OCI-LY3 (cell line): ENCODE measurements at regions not wholly inside any gene's neighbourhood (a gene's known extent, or its start where the extent isn't known, plus 50 kb on each side); places are given as distances from the start of the nearest gene placed in this dataset.

Source experiments
- H2AFZ ChIP-seq: fragments of 200-600, 300-600 bp; shearing (Covaris generic); 2 replicates; pipeline ENCODE4 v1.6.0; 2014; ENCODE audit warnings: antibody characterized with exemption, low read depth, low read length
- H3K27ac ChIP-seq: fragments of 200-600, 300-600 bp; sonication (generic); 2 replicates; pipeline ENCODE4 v1.5.1; 2014; ENCODE audit warnings: mild to moderate bottlenecking, low read length, moderate library complexity, mixed read lengths
- H3K27me3 ChIP-seq: fragments of 200-600, 300-600 bp; sonication (generic); 2 replicates; pipeline ENCODE4 v1.6.1; 2014; ENCODE audit warnings: low read depth, low read length, mixed read lengths
- H3K36me3 ChIP-seq: fragments of 200-600, 300-600 bp; sonication (generic); replicated peaks from 2 replicates; pipeline ENCODE3; 2014; ENCODE audit warnings: low read depth, low read length, mixed read lengths
- H3K4me1 ChIP-seq: fragments of 300-600, 200-600 bp; sonication (generic); 2 replicates; pipeline ENCODE4 v1.6.1; 2014; ENCODE audit warnings: low read length, mixed read lengths
- H3K4me2 ChIP-seq: fragments of 200-600, 300-600 bp; sonication (generic); 2 replicates; pipeline ENCODE4 v1.6.1; 2014; ENCODE audit warnings: low read length, mixed read lengths
- H3K4me3 ChIP-seq: fragments of 300-600, 200-600 bp; sonication (generic); 2 replicates; pipeline ENCODE4 v1.5.1; 2014; ENCODE audit warnings: antibody characterized with exemption, mild to moderate bottlenecking, low read length, moderate library complexity
- H3K79me2 ChIP-seq: fragments of 300-600, 200-600 bp; shearing (Covaris generic); 2 replicates; pipeline ENCODE4 v1.6.1; 2014; ENCODE audit warnings: mild to moderate bottlenecking, low read length, mixed read lengths
- H3K9ac ChIP-seq: fragments of 300-600, 200-600 bp; shearing (Covaris generic); 2 replicates; pipeline ENCODE4 v1.6.0; 2014; ENCODE audit warnings: mild to moderate bottlenecking, low read length, moderate library complexity
- H3K9me3 ChIP-seq: fragments of 200-600, 300-600 bp; shearing (Covaris generic); 2 replicates; pipeline ENCODE4 v1.6.1; 2014; ENCODE audit warnings: low read length, mixed read lengths; ENCODE audit not compliant: insufficient read depth
- H4K20me1 ChIP-seq: fragments of 200-600, 300-600 bp; sonication (generic); 2 replicates; pipeline ENCODE4 v1.6.1; 2016; ENCODE audit warnings: low read length, mixed read lengths; ENCODE audit not compliant: insufficient read depth
- EZH2phosphoT487 ChIP-seq: fragments of 200-600 bp; shearing (Covaris generic); IDR thresholded peaks from 2 replicates; pipeline ENCODE4 v1.6.1; 2018; ENCODE audit warnings: antibody characterized with exemption, mixed run types, low read depth
- TF ChIP-seq, protein P1 (sequence below): fragments of 200-600, 300-600 bp; sonication (generic); IDR thresholded peaks from 2 replicates; pipeline ENCODE4 v1.5.1; 2014; ENCODE audit warnings: antibody characterized with exemption, low read length, low read depth

DNA sequence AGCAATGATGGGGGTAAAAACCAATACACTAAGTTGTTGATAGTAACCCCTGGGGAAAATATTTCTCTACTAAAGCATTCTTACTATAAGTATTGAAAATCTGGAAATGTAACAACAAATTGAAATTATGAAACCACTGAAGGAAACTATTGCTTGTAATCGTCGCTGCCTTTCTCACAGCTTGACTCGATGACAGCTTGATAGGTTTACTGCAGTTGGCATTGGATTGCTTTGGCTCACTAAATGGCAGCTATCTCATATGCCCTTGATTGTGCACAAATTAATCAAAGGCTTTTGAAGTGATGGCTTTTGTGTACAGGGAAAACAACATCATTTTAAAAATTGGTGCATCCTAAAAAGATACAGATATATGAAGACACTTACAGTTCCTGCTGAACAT is 419.6 kb upstream of the TENM3 start:
- Histone ChIP-seq H3K4me1 (no peaks in the 10 kb centered on the region; the same call in 1 of the 2 replicates), H4K20me1 (no peaks in the 10 kb centered on the region), H3K36me3 (no peaks in the 10 kb centered on the region), H3K27ac (no peak overlapping the region), H3K4me3 (no peak overlapping the region), H3K9ac (no peak overlapping the region), H3K4me2 (no peak overlapping the region), H3K9me3 (no peaks in the 10 kb centered on the region), H3K27me3 (no peaks in the 10 kb centered on the region), H3K79me2 (no peaks in the 10 kb centered on the region), H2AFZ (no peak overlapping the region)
- no peak for TF ChIP-seq EZH2phosphoT487
- TF ChIP-seq, protein P1, sequence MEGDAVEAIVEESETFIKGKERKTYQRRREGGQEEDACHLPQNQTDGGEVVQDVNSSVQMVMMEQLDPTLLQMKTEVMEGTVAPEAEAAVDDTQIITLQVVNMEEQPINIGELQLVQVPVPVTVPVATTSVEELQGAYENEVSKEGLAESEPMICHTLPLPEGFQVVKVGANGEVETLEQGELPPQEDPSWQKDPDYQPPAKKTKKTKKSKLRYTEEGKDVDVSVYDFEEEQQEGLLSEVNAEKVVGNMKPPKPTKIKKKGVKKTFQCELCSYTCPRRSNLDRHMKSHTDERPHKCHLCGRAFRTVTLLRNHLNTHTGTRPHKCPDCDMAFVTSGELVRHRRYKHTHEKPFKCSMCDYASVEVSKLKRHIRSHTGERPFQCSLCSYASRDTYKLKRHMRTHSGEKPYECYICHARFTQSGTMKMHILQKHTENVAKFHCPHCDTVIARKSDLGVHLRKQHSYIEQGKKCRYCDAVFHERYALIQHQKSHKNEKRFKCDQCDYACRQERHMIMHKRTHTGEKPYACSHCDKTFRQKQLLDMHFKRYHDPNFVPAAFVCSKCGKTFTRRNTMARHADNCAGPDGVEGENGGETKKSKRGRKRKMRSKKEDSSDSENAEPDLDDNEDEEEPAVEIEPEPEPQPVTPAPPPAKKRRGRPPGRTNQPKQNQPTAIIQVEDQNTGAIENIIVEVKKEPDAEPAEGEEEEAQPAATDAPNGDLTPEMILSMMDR: no peak

DNA sequence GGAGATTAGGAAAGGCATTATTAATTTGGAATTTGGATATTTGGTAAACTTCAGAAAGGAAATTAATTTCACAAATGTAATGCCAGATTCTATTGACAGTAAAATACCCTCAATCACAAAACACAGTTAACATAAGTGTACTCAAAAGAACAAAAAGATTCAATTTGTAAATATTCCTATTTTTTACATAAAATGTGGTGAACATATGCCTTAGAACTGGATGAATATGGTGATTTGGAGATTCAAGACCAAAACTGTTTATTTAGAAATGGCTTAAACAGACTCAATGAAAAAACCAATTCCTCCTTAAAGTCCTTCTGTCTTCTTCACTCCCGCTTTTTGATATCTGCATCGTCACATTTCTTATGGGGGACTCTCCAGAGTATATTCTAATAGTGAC is 417.6 kb upstream of the TENM3 start:
- H3K27me3 ChIP-seq: no peaks in the 10 kb centered on the region
- no peaks in the 10 kb centered on the region for H3K36me3 ChIP-seq
- no peaks in the 10 kb centered on the region for H3K79me2 ChIP-seq
- H3K4me2 ChIP-seq: no peak overlapping the region
- H3K4me3 ChIP-seq: no peak overlapping the region
- no peaks in the 10 kb centered on the region for H4K20me1 ChIP-seq
- H3K4me1 ChIP-seq: peaks cover 4% of the 10 kb centered on the region
- no peak overlapping the region for H2AFZ ChIP-seq
- no peaks in the 10 kb centered on the region for H3K9me3 ChIP-seq
- no peak overlapping the region for H3K27ac ChIP-seq
- H3K9ac ChIP-seq: no peak overlapping the region
- TF ChIP-seq, protein P1: no peak
- TF ChIP-seq EZH2phosphoT487: no peak

DNA sequence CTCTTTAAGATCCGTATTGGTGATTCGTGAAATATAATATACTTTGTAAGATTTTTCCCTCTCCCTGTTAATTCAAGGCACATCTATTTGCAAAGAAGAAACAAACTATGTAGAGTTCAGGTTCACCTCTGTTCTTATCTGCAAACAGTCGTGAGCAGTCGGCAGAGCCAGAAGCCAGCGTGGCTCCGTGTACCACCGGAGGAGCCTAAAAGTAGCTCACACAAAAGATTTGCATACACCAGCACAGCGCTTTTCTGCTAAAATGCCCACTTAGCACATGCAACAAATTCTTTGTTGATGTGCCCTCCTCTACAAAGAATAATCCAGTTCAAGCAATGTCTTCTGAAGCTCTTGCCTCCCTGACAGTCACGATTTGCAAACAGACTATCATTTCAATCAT is 416.0 kb upstream of the TENM3 start:
- no peak overlapping the region for H3K27ac ChIP-seq

DNA sequence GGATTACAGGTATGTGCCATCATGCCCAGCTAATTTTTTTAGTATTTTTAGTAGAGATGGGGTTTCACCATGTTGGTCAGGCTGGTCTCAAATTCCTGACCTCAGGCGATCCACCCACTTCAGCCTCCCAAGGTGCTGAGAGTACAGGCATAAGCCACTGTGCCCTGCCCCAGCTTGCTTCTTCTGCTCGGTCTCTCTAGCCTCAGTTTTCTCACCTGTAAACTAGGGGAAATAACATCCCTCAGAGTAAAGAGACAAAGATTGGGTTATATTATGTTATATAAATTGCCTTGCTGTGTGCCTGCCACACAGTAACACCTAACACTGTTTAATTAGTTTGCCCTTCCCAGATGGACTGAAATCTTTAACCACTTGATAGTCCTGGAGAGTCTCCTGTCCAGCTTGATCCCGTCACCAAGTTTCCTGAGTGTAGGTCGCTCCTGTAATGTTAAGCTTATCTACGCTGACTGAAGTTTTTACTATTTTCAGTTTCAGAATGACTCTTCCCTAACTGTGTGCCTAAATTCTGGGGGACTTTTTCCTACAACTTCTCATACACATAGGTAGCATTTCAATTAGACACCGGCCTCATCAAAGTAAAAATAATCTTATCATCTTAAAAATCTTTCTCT is 412.7 kb upstream of the TENM3 start:
- no peak overlapping the region for H3K27ac ChIP-seq
- H3K9me3 ChIP-seq: no peaks in the 10 kb centered on the region
- H2AFZ ChIP-seq: peak overlapping the region; percentile 71; the same call in 1 of the 2 replicates
- H3K79me2 ChIP-seq: no peaks in the 10 kb centered on the region
- no peaks in the 10 kb centered on the region for H3K36me3 ChIP-seq
- no peak for TF ChIP-seq EZH2phosphoT487
- TF ChIP-seq, protein P1: no peak
- peak overlapping the region; percentile 70 for H3K4me3 ChIP-seq
- H3K4me2 ChIP-seq: peak overlapping the region; percentile 84
- peak overlapping the region; percentile 32; the same call in 1 of the 2 replicates for H3K9ac ChIP-seq
- H3K27me3 ChIP-seq: no peaks in the 10 kb centered on the region
- H3K4me1 ChIP-seq: peaks cover 11% of the 10 kb centered on the region
- H4K20me1 ChIP-seq: no peaks in the 10 kb centered on the region

More for the DNA sequence above, 416.0 kb upstream of the TENM3 start:
- H4K20me1 ChIP-seq: no peaks in the 10 kb centered on the region
- no peak overlapping the region for H3K9ac ChIP-seq
- TF ChIP-seq, protein P1: no peak
- TF ChIP-seq EZH2phosphoT487: no peak
- no peaks in the 10 kb centered on the region for H3K79me2 ChIP-seq
- no peak overlapping the region for H2AFZ ChIP-seq
- no peaks in the 10 kb centered on the region for H3K27me3 ChIP-seq
- H3K4me1 ChIP-seq: peaks cover 11% of the 10 kb centered on the region
- H3K36me3 ChIP-seq: no peaks in the 10 kb centered on the region
- H3K4me2 ChIP-seq: no peak overlapping the region
- H3K9me3 ChIP-seq: no peaks in the 10 kb centered on the region
- no peak overlapping the region for H3K4me3 ChIP-seq
